Mucosa of rectum (tissue), 2 donors: ENCODE measurements at regions not wholly inside any gene's neighbourhood (a gene's known extent, or its start where the extent isn't known, plus 50 kb on each side); places are given as distances from the start of the nearest gene placed in this dataset.

Source experiments
- H3K27ac ChIP-seq, 2 donors: one replicate each; pipeline ENCODE4 v1.7.0; 2013; ENCODE audit warnings: inconsistent platforms in 2 of 2, low read depth in 2 of 2, low read length in 2 of 2
- H3K27me3 ChIP-seq, 2 donors: one replicate each; pipeline ENCODE4 v1.7.0; 2013; ENCODE audit warnings: low read length in 2 of 2; ENCODE audit not compliant: control insufficient read depth in 2 of 2, insufficient read depth in 2 of 2
- H3K36me3 ChIP-seq, 2 donors: one replicate each; pipeline ENCODE4 v1.7.0; 2013; ENCODE audit warnings: low read length in 2 of 2; ENCODE audit not compliant: control insufficient read depth in 2 of 2, insufficient read depth in 2 of 2
- H3K4me1 ChIP-seq, 2 donors: one replicate each; pipeline ENCODE4 v1.7.0; 2013; ENCODE audit warnings: low read length in 2 of 2, mild to moderate bottlenecking in 1 of 2; ENCODE audit not compliant: control insufficient read depth in 2 of 2, insufficient read depth in 2 of 2
- H3K4me3 ChIP-seq, 2 donors: one replicate each; pipeline ENCODE4 v1.7.0; 2013; ENCODE audit warnings: low read length in 2 of 2
- H3K9ac ChIP-seq, 2 donors: one replicate each; pipeline ENCODE4 v1.7.0; 2013; ENCODE audit warnings: low read length in 2 of 2, low read depth in 1 of 2, mild to moderate bottlenecking in 1 of 2
- H3K9me3 ChIP-seq, 2 donors: one replicate each; pipeline ENCODE4 v1.7.0; 2013; ENCODE audit warnings: low read length in 2 of 2; ENCODE audit not compliant: control insufficient read depth in 2 of 2
- donor health status: healthy.
- donor health status: Normal muscosa, but diverticular disease.

DNA sequence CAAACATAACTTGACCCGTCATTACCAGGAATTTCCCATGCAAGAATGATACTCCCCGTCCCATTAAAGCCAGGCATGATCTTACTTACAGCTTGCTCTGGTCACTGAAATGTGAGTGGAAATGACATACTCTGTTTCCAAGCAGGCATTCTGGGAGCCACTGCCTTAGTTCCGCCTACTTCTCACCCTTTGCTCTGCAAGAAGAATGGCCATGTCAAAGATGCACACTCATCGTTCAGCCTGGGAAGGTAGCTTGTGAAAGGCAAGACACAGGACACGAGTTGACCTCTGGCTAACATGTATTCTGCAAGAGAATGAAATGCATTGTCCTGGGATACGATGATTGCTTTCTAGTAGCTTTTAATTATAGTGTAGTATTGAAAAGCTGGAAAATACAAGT, 1144.4 kb downstream of the NLGN4X start:
- Histone ChIP-seq H3K9me3 (peaks cover 0 to under 1% of the 10 kb centered on the region in 2 donors), H3K9ac (no peak overlapping the region), H3K27me3 (no peaks in the 10 kb centered on the region), H3K4me3 (no peak overlapping the region), H3K36me3 (no peaks in the 10 kb centered on the region), H3K4me1 (no peaks in the 10 kb centered on the region), H3K27ac (no peak overlapping the region)

- no peak overlapping the region for H3K27ac ChIP-seq
- no peaks in the 10 kb centered on the region for H3K4me1 ChIP-seq
- H3K27me3 ChIP-seq: no peaks in the 10 kb centered on the region
- no peaks in the 10 kb centered on the region for H3K36me3 ChIP-seq
- no peak overlapping the region for H3K9ac ChIP-seq
- no peak overlapping the region for H3K4me3 ChIP-seq
- peaks cover 0 to 2% of the 10 kb centered on the region in 2 donors for H3K9me3 ChIP-seq
These were observed 1146.0 kb downstream of the NLGN4X start for GRCh38 chrX:5082705-5083104.

GRCh38 chrX:5080791-5081190, 1147.9 kb downstream of the NLGN4X start:
- Histone ChIP-seq H3K9me3 (peaks cover 0 to 2% of the 10 kb centered on the region in 2 donors), H3K9ac (no peak overlapping the region), H3K27me3 (no peaks in the 10 kb centered on the region), H3K36me3 (no peaks in the 10 kb centered on the region), H3K4me3 (no peak overlapping the region), H3K27ac (no peak overlapping the region), H3K4me1 (no peaks in the 10 kb centered on the region)

- H3K36me3 ChIP-seq: no peaks in the 10 kb centered on the region
These were observed 1160.1 kb downstream of the NLGN4X start for GRCh38 chrX:5068550-5068949.

DNA sequence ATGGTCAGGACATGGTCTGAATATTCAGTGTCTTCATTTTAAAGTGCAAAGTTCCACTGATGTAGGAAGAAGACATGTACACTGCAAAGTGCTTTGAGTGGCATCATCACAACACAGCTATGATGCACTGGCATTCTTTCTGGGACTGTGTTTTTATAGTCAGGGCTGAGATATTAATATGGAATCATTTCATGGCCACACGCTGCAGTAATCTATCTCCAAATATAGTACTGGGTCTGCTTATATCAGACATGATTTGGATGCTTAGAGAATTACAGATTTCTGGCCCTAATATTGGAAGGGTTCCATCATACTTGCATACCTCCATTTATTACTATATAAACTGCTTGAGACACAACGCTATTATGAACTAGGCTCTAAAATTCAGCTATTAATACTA, 1170.9 kb downstream of the NLGN4X start:
- H3K9me3 ChIP-seq: no peaks in the 10 kb centered on the region
- no peak overlapping the region for H3K4me3 ChIP-seq
- no peaks in the 10 kb centered on the region for H3K36me3 ChIP-seq
- no peak overlapping the region for H3K27ac ChIP-seq
- no peaks in the 10 kb centered on the region for H3K4me1 ChIP-seq
- H3K27me3 ChIP-seq: no peaks in the 10 kb centered on the region
- no peak overlapping the region for H3K9ac ChIP-seq

More at GRCh38 chrX:5068550-5068949, 1160.1 kb downstream of the NLGN4X start:
- Histone ChIP-seq H3K4me1 (no peaks in the 10 kb centered on the region), H3K27me3 (no peaks in the 10 kb centered on the region), H3K9me3 (no peaks in the 10 kb centered on the region), H3K27ac (no peak overlapping the region), H3K4me3 (no peak overlapping the region), H3K9ac (no peak overlapping the region)

DNA sequence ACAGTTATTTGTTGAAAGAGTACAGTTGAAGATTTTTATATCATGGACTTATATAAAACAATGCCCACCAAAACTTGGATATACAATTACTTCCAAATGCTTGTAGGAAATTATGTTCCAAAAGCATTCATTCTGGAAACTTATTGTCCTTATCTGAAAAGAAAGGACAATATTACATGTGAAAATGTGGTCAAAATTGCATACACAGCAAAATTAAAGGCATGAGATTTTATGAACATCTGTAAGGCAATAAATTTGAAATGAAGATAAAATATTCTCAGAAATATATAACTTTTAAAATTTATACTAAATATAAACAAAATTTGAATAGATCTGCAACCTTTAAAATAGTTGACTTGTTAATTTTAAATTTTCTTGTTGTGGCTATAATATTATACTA, 1173.8 kb downstream of the NLGN4X start:
- Histone ChIP-seq H3K4me1 (no peaks in the 10 kb centered on the region), H3K9me3 (no peaks in the 10 kb centered on the region), H3K27ac (no peak overlapping the region), H3K36me3 (no peaks in the 10 kb centered on the region), H3K27me3 (no peaks in the 10 kb centered on the region), H3K4me3 (no peak overlapping the region), H3K9ac (no peak overlapping the region)

DNA sequence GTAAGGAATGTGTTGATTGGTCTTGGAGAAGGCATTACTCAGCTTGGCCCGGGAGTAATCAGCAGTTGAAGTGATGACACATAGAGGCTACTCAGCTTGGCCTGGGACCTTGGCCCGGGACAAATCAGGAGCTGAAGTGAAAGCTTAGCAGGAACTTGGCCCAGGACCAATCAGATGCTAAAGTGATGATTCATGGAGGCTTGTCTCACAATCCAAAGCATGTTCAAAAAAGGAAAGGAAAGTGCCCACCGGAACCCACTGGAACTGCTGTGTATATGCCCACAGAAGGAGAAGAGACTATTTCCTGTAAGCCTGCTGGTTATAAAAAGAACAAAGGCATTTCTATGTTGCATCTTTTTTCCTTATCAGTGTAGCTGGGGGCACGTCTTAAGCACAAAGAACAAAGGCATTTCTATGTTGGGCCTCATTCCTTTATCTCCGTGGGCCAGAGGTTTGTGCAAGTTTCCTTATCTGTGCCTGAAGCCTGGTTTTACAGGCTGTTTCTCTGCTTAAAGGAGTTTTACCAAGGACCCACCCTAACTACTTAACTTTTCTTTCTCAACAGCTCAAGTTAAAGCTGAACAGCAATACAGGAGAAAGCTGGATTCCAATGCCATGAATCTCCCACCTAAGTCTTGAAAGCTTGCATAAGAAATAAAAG, 1176.7 kb downstream of the NLGN4X start:
- Histone ChIP-seq H3K9me3 (peaks cover 0 to under 1% of the 10 kb centered on the region in 2 donors), H3K36me3 (no peaks in the 10 kb centered on the region), H3K27ac (no peak overlapping the region), H3K9ac (no peak overlapping the region), H3K4me1 (no peaks in the 10 kb centered on the region), H3K27me3 (no peaks in the 10 kb centered on the region), H3K4me3 (no peak overlapping the region)

DNA sequence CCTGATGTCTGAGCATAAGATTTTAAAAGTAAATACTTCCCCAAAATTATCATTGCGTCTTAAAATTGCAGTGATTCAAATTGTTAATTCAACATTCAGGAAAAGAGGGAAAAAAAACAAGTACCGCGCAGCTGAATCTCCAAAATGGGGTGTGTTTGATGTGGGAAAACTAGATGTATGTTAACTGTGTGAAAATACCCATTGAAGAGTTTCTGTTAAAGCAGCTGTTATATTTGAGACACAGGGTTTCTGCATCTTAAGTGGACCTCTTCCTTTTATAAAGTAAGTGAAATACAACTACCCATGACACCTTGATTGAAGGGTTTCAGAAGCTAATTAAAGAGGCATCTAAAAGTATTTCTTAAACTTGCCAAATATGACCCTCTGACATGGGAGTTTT, 1186.1 kb downstream of the NLGN4X start:
- Histone ChIP-seq H3K9me3 (peaks cover 0 to 8% of the 10 kb centered on the region in 2 donors), H3K27me3 (no peaks in the 10 kb centered on the region), H3K4me1 (no peaks in the 10 kb centered on the region), H3K4me3 (no peak overlapping the region), H3K27ac (no peak overlapping the region), H3K36me3 (no peaks in the 10 kb centered on the region), H3K9ac (no peak overlapping the region)

DNA sequence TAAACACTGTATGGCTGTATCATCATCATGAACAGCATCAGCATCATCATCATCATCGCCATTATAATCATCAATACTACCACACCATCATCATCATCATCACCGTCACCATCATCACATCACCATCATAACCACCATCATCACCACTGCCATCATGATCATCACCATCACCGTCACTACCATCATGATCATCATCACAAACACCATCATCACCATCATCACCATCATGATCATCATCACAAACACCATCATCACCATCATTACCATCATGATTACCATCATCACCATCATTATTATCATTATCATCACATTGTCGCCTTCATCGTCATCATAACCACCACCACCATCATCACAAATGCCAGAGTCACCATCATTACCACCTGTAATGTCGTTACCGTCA, 1196.9 kb downstream of the NLGN4X start:
- no peak overlapping the region for H3K4me3 ChIP-seq
- H3K36me3 ChIP-seq: no peaks in the 10 kb centered on the region
- H3K27me3 ChIP-seq: no peaks in the 10 kb centered on the region
- peaks cover 3 to 10% of the 10 kb centered on the region in 2 donors for H3K9me3 ChIP-seq
- no peak overlapping the region for H3K27ac ChIP-seq
- no peak overlapping the region for H3K9ac ChIP-seq
- no peaks in the 10 kb centered on the region for H3K4me1 ChIP-seq

GRCh38 chrX:5015451-5015850, 1213.2 kb downstream of the NLGN4X start:
- Histone ChIP-seq H3K27me3 (no peaks in the 10 kb centered on the region), H3K4me1 (no peaks in the 10 kb centered on the region), H3K4me3 (no peak overlapping the region), H3K9ac (no peak overlapping the region), H3K27ac (no peak overlapping the region), H3K36me3 (no peaks in the 10 kb centered on the region), H3K9me3 (peaks cover 0 to 2% of the 10 kb centered on the region in 2 donors)
